ENCODE measurements at regions not wholly inside any gene's neighbourhood (a gene's known extent, or its start where the extent isn't known, plus 50 kb on each side); places are given as distances from the start of the nearest gene placed in this dataset.

- H3K27me3 ChIP-seq (ENCODE audit: control insufficient read depth in 1 of 2, insufficient read depth in 2 of 2, low read length in 2 of 2): peaks cover 0 to 5% of the 10 kb centered on the region in 2 experiments; a peak in 2 of 5 replicates
- no peak for TF ChIP-seq ZNF703 (CRISPR knock-in tag; IDR thresholded peaks at IDR 0.05; ENCODE audit: borderline replicate concordance)
- no peak for TF ChIP-seq GPN1 (CRISPR knock-in tag; IDR thresholded peaks at IDR 0.05; ENCODE audit: borderline replicate concordance)
- TF ChIP-seq, protein P1, sequence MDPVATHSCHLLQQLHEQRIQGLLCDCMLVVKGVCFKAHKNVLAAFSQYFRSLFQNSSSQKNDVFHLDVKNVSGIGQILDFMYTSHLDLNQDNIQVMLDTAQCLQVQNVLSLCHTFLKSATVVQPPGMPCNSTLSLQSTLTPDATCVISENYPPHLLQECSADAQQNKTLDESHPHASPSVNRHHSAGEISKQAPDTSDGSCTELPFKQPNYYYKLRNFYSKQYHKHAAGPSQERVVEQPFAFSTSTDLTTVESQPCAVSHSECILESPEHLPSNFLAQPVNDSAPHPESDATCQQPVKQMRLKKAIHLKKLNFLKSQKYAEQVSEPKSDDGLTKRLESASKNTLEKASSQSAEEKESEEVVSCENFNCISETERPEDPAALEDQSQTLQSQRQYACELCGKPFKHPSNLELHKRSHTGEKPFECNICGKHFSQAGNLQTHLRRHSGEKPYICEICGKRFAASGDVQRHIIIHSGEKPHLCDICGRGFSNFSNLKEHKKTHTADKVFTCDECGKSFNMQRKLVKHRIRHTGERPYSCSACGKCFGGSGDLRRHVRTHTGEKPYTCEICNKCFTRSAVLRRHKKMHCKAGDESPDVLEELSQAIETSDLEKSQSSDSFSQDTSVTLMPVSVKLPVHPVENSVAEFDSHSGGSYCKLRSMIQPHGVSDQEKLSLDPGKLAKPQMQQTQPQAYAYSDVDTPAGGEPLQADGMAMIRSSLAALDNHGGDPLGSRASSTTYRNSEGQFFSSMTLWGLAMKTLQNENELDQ (CRISPR knock-in tag; IDR thresholded peaks at IDR 0.05; ENCODE audit: borderline replicate concordance): no peak
- TF ChIP-seq, protein P2, sequence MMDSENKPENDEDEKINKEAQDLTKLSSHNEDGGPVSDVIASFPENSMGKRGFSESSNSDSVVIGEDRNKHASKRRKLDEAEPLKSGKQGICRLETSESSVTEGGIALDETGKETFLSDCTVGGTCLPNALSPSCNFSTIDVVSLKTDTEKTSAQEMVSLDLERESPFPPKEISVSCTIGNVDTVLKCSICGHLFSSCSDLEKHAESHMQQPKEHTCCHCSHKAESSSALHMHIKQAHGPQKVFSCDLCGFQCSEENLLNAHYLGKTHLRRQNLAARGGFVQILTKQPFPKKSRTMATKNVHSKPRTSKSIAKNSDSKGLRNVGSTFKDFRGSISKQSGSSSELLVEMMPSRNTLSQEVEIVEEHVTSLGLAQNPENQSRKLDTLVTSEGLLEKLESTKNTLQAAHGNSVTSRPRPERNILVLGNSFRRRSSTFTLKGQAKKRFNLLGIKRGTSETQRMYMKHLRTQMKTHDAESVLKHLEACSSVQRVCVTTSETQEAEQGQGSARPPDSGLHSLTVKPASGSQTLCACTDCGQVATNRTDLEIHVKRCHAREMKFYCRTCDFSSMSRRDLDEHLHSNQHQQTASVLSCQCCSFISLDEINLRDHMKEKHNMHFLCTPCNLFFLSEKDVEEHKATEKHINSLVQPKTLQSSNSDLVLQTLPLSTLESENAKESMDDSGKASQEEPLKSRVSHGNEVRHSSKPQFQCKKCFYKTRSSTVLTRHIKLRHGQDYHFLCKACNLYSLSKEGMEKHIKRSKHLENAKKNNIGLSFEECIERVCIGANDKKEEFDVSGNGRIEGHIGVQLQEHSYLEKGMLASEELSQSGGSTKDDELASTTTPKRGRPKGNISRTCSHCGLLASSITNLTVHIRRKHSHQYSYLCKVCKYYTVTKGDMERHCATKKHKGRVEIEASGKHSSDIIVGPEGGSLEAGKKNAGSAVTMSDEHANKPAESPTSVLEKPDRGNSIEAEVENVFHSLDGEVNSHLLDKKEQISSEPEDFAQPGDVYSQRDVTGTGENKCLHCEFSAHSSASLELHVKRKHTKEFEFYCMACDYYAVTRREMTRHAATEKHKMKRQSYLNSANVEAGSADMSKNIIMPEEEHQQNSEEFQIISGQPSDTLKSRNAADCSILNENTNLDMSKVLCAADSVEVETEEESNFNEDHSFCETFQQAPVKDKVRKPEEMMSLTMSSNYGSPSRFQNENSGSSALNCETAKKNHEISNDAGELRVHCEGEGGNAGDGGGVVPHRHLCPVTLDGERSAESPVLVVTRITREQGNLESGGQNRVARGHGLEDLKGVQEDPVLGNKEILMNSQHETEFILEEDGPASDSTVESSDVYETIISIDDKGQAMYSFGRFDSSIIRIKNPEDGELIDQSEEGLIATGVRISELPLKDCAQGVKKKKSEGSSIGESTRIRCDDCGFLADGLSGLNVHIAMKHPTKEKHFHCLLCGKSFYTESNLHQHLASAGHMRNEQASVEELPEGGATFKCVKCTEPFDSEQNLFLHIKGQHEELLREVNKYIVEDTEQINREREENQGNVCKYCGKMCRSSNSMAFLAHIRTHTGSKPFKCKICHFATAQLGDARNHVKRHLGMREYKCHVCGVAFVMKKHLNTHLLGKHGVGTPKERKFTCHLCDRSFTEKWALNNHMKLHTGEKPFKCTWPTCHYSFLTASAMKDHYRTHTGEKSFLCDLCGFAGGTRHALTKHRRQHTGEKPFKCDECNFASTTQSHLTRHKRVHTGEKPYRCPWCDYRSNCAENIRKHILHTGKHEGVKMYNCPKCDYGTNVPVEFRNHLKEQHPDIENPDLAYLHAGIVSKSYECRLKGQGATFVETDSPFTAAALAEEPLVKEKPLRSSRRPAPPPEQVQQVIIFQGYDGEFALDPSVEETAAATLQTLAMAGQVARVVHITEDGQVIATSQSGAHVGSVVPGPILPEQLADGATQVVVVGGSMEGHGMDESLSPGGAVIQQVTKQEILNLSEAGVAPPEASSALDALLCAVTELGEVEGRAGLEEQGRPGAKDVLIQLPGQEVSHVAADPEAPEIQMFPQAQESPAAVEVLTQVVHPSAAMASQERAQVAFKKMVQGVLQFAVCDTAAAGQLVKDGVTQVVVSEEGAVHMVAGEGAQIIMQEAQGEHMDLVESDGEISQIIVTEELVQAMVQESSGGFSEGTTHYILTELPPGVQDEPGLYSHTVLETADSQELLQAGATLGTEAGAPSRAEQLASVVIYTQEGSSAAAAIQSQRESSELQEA (CRISPR knock-in tag; IDR thresholded peaks at IDR 0.05; ENCODE audit: not compliant biosample characterization): no peak
- no peak for TF ChIP-seq RBFOX2 (IDR thresholded peaks at IDR 0.05; ENCODE audit: low read depth, low read length)
- TF ChIP-seq ZNF350 (CRISPR knock-in tag; IDR thresholded peaks at IDR 0.05; ENCODE audit: borderline replicate concordance, low read depth): no peak
- TF ChIP-seq RAD21 (CRISPR knock-in tag; IDR thresholded peaks at IDR 0.05): no peak
- TF ChIP-seq CBFB (CRISPR knock-in tag; IDR thresholded peaks at IDR 0.05): no peak
- TF ChIP-seq DPF2 (CRISPR knock-in tag; IDR thresholded peaks at IDR 0.05; ENCODE audit: borderline replicate concordance, low read depth): no peak
- H3K4me3 ChIP-seq (replicated peaks in 1 of 3; ENCODE audit: insufficient read depth in 1 of 3, low read depth in 2 of 3, low read length in 3 of 3): no peak overlapping the region
- DNase-seq (ENCODE audit: low spot score) (no peak), ATAC-seq (no peak), FAIRE-seq (no peak)
- no peak overlapping the region for H2AFZ ChIP-seq (ENCODE audit: low read length)
- ChIA-PET POLR2A (no interaction called here), CTCF (ENCODE audit: low intra/inter-chr PET ratio, low total read pairs) (no interaction called here)
- no peaks in the 10 kb centered on the region for H4K20me1 ChIP-seq (ENCODE audit: insufficient read depth, low read length)
- no peaks in the 10 kb centered on the region for H3K9me3 ChIP-seq (ENCODE audit: low read length)
- no peaks in the 10 kb centered on the region for H3K4me1 ChIP-seq (ENCODE audit: insufficient read depth, low read length)
- no peak overlapping the region for H3K9ac ChIP-seq (ENCODE audit: insufficient read depth, low read depth, low read length)
- H3K36me3 ChIP-seq (replicated peaks in 1 of 2; ENCODE audit: control insufficient read depth in 1 of 2, insufficient read depth in 2 of 2, low read length in 2 of 2): no peaks in the 10 kb centered on the region
- no TSS peak for BruUV-seq (replicated peaks)
- intact Hi-C loops (cut with micrococcal nuclease; ENCODE audit: unreplicated experiment) (no loop called here), in situ Hi-C loops (cut with HindIII; ENCODE audit: extremely low pct_ligation_motif_present, low pct_unique_long_range_greater_than_20kb) (no loop called here)
- H3K4me2 ChIP-seq (ENCODE audit: low read depth, low read length): no peak overlapping the region
- no peak overlapping the region for H3K27ac ChIP-seq (ENCODE audit: extremely low read length, insufficient read depth, low read length)
- WGBS (ENCODE audit: low lambda C conversion rate): 19% methylated on average over 5 of the region's 5 CpGs
- no peaks in the 10 kb centered on the region for H3K79me2 ChIP-seq (ENCODE audit: insufficient read depth, low read length)
Measured at GRCh38 chr17:33936764-33937163, 318.3 kb upstream of the CCL2 start.

All from HepG2 (cell line).